Fibroblast of lung (primary cell): ENCODE measurements at regions not wholly inside any gene's neighbourhood (a gene's known extent, or its start where the extent isn't known, plus 50 kb on each side); places are given as distances from the start of the nearest gene placed in this dataset.

Experiments
- CTCF ChIP-seq, 2 donors: IDR thresholded peaks in 1 of 2; conservative IDR thresholded peaks in 1 of 2; 1 replicate in 1 of 2; 2 replicates in 1 of 2; pipeline ENCODE4 v1.5.1; 2011 to 2012; ENCODE audit warnings: low read length in 2 of 2, control low read depth in 1 of 2, inconsistent platforms in 1 of 2, low read depth in 1 of 2, mild to moderate bottlenecking in 1 of 2
- EZH2 ChIP-seq: IDR thresholded peaks from 2 replicates; pipeline ENCODE4 v1.5.1; 2012; ENCODE audit warnings: low read length, control low read depth, mild to moderate bottlenecking; ENCODE audit errors: missing control alignments

DNA sequence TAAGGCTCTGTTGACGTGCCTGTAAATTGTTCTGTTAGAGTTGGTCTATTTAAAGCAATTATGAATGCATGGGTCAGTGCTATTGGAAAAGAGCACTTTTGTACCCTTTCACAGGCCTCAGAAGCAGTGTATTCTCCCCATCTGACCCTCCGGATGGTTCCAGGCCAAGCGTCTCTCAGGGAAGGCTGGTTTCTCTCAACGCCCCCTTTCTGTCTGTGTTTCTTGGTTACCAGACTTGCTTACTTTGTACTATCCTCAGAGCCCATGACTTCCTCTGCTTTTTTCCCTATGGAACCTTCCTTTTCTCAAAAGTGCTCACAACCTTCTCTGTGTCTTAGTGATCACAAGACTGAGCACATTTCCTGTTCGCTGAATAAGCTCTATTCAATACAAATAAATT is 559.3 kb upstream of the ZFP42 start:
- TF ChIP-seq CTCF (conservative IDR thresholded peaks at IDR 0.05 in 1 of 2, IDR thresholded peaks at IDR 0.05 in 1 of 2; ENCODE audit: low read depth in 1 of 2, low read length in 2 of 2) = no peak
- no peak for TF ChIP-seq EZH2
